ENCODE measurements at regions not wholly inside any gene's neighbourhood (a gene's known extent, or its start where the extent isn't known, plus 50 kb on each side); places are given as distances from the start of the nearest gene placed in this dataset.

DNA sequence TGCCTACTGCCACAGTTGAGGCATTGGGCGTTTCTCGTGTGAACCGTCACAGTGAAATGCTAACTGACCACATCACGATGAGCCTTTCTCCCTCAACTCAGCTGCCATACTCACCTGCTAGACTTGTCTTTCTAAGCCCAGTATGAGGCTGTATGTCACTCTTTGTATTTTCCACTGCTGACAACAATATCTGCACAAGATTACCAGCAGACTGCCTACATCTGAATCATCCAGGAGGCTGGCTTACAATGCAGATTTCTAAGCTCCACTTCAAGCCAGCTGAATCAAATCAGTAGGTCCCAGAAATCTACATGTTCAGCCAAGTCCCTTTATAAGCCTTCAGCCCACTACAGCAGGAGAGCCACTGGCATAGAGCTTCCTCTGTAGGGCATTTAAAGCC lies 355.0 kb upstream of the DUSP10 start:
- TF ChIP-seq, protein P1, sequence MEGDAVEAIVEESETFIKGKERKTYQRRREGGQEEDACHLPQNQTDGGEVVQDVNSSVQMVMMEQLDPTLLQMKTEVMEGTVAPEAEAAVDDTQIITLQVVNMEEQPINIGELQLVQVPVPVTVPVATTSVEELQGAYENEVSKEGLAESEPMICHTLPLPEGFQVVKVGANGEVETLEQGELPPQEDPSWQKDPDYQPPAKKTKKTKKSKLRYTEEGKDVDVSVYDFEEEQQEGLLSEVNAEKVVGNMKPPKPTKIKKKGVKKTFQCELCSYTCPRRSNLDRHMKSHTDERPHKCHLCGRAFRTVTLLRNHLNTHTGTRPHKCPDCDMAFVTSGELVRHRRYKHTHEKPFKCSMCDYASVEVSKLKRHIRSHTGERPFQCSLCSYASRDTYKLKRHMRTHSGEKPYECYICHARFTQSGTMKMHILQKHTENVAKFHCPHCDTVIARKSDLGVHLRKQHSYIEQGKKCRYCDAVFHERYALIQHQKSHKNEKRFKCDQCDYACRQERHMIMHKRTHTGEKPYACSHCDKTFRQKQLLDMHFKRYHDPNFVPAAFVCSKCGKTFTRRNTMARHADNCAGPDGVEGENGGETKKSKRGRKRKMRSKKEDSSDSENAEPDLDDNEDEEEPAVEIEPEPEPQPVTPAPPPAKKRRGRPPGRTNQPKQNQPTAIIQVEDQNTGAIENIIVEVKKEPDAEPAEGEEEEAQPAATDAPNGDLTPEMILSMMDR (IDR thresholded peaks at IDR 0.05) = no peak
- TF ChIP-seq POLR2AphosphoS5 (IDR thresholded peaks at IDR 0.05) (no peak), POLR2A (IDR thresholded peaks at IDR 0.05) (no peak), EP300 (IDR thresholded peaks at IDR 0.05) (no peak)
